RKO (cell line): ENCODE measurements at regions not wholly inside any gene's neighbourhood (a gene's known extent, or its start where the extent isn't known, plus 50 kb on each side); places are given as distances from the start of the nearest gene placed in this dataset.

Experiments used
- DNase-seq: peaks from one replicate; pipeline ENCODE4 v3.0.0-alpha.2; 2016; ENCODE audit warnings: low spot score

GRCh38 chr17:12590417-12590816 lies 75.3 kb upstream of the MYOCD start:
- no peak for DNase-seq

- no peak for DNase-seq
Measured at GRCh38 chr17:12591021-12591735, 74.5 kb upstream of the MYOCD start.

DNA sequence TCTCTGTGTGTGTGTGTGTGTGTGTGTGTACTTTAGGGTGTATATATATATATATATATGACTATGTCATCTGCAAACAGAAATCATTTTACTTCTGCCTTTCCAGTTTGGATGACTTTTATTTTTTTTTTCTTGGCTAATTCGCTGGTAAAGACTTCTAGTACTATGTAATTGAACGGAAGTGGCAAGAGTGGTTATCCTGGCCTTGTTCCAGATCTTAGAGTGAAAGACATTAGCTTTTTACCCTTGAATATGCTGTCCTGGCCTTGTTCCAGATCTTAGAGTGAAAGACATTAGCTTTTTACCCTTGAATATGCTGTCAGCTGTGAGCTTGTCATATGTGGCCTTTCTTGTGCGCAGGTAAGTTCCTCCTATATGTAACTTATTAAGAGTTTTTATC lies 72.7 kb upstream of the MYOCD start:
- DNase-seq, result no peak

DNA sequence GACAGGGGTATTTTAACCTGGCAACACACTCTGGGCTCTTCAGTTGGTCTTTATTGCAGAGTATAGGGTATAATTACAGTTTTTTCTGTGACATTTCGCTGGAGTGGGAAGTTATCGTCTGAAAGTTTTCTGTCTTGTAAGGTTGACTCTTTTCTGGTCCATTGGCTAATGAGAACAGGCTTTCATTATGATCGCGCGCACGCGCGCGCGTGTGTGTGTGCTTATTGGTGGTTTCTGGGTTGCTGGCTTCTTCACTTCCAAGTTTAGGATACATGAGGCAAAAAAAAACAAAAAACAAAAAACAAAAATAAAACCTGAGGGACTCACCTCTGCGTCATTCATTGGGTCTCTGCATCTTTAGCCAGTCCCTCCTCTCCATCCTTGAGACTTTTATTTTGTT lies 68.7 kb upstream of the MYOCD start:
- DNase-seq, result no peak

- no peak for DNase-seq
Measured at GRCh38 chr17:12597895-12598294, 67.8 kb upstream of the MYOCD start.

DNA sequence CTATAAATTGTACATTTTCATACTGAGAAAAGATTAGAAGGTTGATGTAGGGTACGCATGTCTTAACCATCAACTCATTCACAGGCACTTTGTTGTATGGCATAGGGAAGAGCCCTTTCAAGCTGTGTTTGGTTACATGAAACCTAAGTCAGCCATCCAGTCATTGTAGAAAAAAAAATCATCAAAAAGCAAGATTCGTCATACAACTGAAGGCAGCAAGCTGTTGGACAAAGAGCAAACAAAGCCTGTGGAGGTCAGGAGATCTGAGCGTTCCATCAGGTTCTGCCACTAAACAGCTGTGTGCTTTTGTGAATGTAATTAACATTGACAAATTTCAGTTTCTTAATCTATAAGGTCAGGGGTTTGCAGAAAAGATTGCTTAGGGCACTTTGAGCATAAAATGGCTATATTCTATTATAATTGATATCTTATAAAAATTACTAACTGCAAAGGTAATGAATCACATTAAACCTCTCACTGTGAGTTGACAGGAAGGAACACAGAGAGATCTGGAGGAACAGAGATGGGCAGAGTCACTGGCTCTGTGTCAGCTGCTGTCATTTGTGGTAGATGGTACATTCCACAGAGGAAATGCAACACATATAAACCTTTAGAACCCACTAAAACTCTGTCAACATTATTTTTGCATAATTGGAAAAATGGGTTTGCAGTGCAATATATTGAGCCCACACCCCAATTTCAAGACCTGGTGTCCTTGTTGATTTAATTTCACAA lies 66.3 kb upstream of the MYOCD start:
- no peak for DNase-seq

DNA sequence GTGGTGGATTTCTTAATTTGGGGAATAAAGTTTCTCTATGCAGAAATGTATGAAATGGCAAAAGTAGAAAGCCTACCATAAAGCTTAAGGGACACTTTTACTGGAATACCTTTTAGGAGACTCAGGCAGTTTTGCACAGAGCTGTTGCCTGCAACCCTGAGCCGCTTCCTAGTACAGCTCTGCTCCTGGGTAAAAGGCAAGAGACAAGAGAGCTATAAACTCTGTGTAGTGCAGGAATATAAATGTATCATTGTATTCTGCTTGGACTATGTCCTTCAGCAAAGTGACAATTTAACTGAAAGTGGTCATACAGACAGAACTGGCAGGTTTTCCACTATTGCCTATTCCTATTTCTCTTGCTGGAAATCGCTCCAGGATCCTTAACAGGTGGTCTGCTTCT lies 65.3 kb upstream of the MYOCD start:
- no peak for DNase-seq

DNA sequence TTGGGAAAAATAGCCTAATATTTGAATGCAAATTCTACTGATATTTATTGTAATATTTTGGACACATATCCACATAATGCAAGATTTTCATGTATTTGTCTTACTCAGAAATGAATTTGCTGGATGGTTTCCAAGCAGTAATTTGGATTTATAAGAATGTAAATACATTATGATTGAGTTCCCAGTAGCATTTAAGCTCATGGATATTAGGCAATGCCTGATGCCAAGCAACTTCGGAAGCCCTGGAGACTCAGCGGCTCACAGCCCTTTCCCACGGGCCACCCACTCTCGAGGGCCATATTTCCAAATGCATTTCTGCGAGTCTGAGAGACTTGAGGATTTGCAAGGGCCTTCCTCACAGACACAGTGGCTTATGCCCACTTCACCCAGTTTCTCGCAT lies 62.1 kb upstream of the MYOCD start:
- DNase-seq, result no peak

DNA sequence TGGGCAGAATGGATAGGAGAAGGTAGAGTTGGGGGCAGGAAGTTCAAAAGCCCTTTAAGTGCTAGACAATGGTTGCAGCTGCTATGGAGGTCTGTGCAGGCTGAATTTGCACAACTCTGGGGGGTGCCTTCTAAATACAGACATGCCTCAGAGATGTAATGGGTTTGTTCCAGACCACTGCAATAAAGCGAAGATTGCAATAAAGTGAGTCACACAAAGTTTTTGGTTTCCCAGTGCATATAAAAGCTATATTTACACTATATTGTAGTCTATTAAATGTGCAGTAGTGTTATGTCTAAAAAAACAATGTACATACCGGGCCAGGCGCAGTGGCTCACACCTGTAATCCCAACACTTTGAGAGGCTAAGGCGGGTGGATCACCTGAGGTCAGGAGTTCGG lies 60.5 kb upstream of the MYOCD start:
- DNase-seq, result no peak

- DNase-seq, result no peak
Measured at GRCh38 chr17:12613566-12613965, 52.1 kb upstream of the MYOCD start.
